ENCODE measurements at regions not wholly inside any gene's neighbourhood (a gene's known extent, or its start where the extent isn't known, plus 50 kb on each side); places are given as distances from the start of the nearest gene placed in this dataset.

- no peaks in the 10 kb centered on the region for H3K9me3 Mint-ChIP-seq (ENCODE audit: low read depth)
- H3K36me3 Mint-ChIP-seq = no peaks in the 10 kb centered on the region
- no peak overlapping the region for H3K27ac Mint-ChIP-seq
- no peaks in the 10 kb centered on the region for H3K4me1 Mint-ChIP-seq
- no peak overlapping the region for H3K4me3 Mint-ChIP-seq
- DNase-seq = no peak
- CTCF ChIA-PET = interaction anchor here (1.2 kb wide), 1 partner anchor 37 kb away, joined by 3 read pairs; no protein-coding TSS in a partner anchor
- no peak for ATAC-seq
- H3K27me3 Mint-ChIP-seq = no peaks in the 10 kb centered on the region
These were observed 105.0 kb downstream of the PDCL3 start for GRCh38 chr2:100667801-100668200.

- Mint-ChIP-seq H3K4me3 (no peak overlapping the region), H3K9me3 (ENCODE audit: low read depth) (no peaks in the 10 kb centered on the region), H3K27ac (no peak overlapping the region), H3K27me3 (no peaks in the 10 kb centered on the region), H3K4me1 (no peaks in the 10 kb centered on the region), H3K36me3 (no peaks in the 10 kb centered on the region)
- ATAC-seq (no peak), DNase-seq (no peak)
- CTCF ChIA-PET = no interaction called here
These were observed 107.4 kb downstream of the PDCL3 start for GRCh38 chr2:100670232-100670631.

- no peak for DNase-seq
- Mint-ChIP-seq H3K27ac (no peak overlapping the region), H3K27me3 (no peaks in the 10 kb centered on the region), H3K36me3 (no peaks in the 10 kb centered on the region), H3K4me1 (no peaks in the 10 kb centered on the region), H3K9me3 (ENCODE audit: low read depth) (no peaks in the 10 kb centered on the region), H3K4me3 (no peak overlapping the region)
- CTCF ChIA-PET = no interaction called here
- ATAC-seq = no peak
These were observed 110.3 kb downstream of the PDCL3 start for GRCh38 chr2:100673115-100673514.

- no peaks in the 10 kb centered on the region for H3K36me3 Mint-ChIP-seq
- no peak overlapping the region for H3K27ac Mint-ChIP-seq
- DNase-seq (no peak), ATAC-seq (no peak)
- no peaks in the 10 kb centered on the region for H3K9me3 Mint-ChIP-seq (ENCODE audit: low read depth)
- no peak overlapping the region for H3K4me3 Mint-ChIP-seq
- H3K27me3 Mint-ChIP-seq = no peaks in the 10 kb centered on the region
- no peaks in the 10 kb centered on the region for H3K4me1 Mint-ChIP-seq
- CTCF ChIA-PET = interaction anchor here (0.5 to 1.1 kb wide), 2 partner anchors 20 to 302 kb away, joined by 3 read pairs; no protein-coding TSS in a partner anchor
These were observed 111.1 kb downstream of the PDCL3 start for GRCh38 chr2:100673691-100674485.

- DNase-seq = no peak
- Mint-ChIP-seq H3K4me1 (no peaks in the 10 kb centered on the region), H3K4me3 (no peak overlapping the region), H3K27me3 (no peaks in the 10 kb centered on the region), H3K36me3 (no peaks in the 10 kb centered on the region), H3K27ac (no peak overlapping the region), H3K9me3 (ENCODE audit: low read depth) (no peaks in the 10 kb centered on the region)
- ATAC-seq = no peak
- CTCF ChIA-PET = interaction anchor here (0.5 to 1.1 kb wide), 2 partner anchors 19 to 303 kb away, joined by 3 read pairs; no protein-coding TSS in a partner anchor
These were observed 111.9 kb downstream of the PDCL3 start for GRCh38 chr2:100674666-100675065.

GRCh38 chr2:100675373-100675772 is 112.6 kb downstream of the PDCL3 start:
- Mint-ChIP-seq H3K4me3 (no peak overlapping the region), H3K4me1 (no peaks in the 10 kb centered on the region), H3K9me3 (ENCODE audit: low read depth) (no peaks in the 10 kb centered on the region), H3K36me3 (no peaks in the 10 kb centered on the region), H3K27ac (no peak overlapping the region), H3K27me3 (no peaks in the 10 kb centered on the region)
- DNase-seq = no peak
- CTCF ChIA-PET = no interaction called here
- no peak for ATAC-seq

- Mint-ChIP-seq H3K9me3 (ENCODE audit: low read depth) (no peaks in the 10 kb centered on the region), H3K27me3 (no peaks in the 10 kb centered on the region)
These were observed 113.1 kb downstream of the PDCL3 start for GRCh38 chr2:100675855-100676254.

GRCh38 chr2:100676346-100676745 is 113.6 kb downstream of the PDCL3 start:
- Mint-ChIP-seq H3K36me3 (no peaks in the 10 kb centered on the region), H3K4me3 (no peak overlapping the region), H3K27ac (no peak overlapping the region), H3K27me3 (no peaks in the 10 kb centered on the region), H3K9me3 (ENCODE audit: low read depth) (no peaks in the 10 kb centered on the region), H3K4me1 (no peaks in the 10 kb centered on the region)
- DNase-seq (peak; percentile 5), ATAC-seq (no peak)
- CTCF ChIA-PET = no interaction called here

More at GRCh38 chr2:100675855-100676254, 113.1 kb downstream of the PDCL3 start:
- H3K27ac Mint-ChIP-seq = no peak overlapping the region
- no peaks in the 10 kb centered on the region for H3K4me1 Mint-ChIP-seq
- no peak overlapping the region for H3K4me3 Mint-ChIP-seq
- ATAC-seq (no peak), DNase-seq (peak; percentile 14)
- CTCF ChIA-PET = no interaction called here
- no peaks in the 10 kb centered on the region for H3K36me3 Mint-ChIP-seq

- no peak overlapping the region for H3K27ac Mint-ChIP-seq
- no peak for ATAC-seq
These were observed 114.9 kb downstream of the PDCL3 start for GRCh38 chr2:100677611-100678185.

GRCh38 chr2:100679211-100679610 is 116.4 kb downstream of the PDCL3 start:
- Mint-ChIP-seq H3K27ac (no peak overlapping the region), H3K36me3 (no peaks in the 10 kb centered on the region), H3K9me3 (ENCODE audit: low read depth) (no peaks in the 10 kb centered on the region), H3K4me1 (no peaks in the 10 kb centered on the region), H3K4me3 (no peak overlapping the region), H3K27me3 (peaks cover 6% of the 10 kb centered on the region)
- CTCF ChIA-PET = no interaction called here
- ATAC-seq (no peak), DNase-seq (peak; percentile 12)

More at GRCh38 chr2:100677611-100678185, 114.9 kb downstream of the PDCL3 start:
- DNase-seq = peak; percentile 11
- Mint-ChIP-seq H3K9me3 (ENCODE audit: low read depth) (no peaks in the 10 kb centered on the region), H3K27me3 (no peaks in the 10 kb centered on the region), H3K4me3 (no peak overlapping the region), H3K36me3 (no peaks in the 10 kb centered on the region), H3K4me1 (no peaks in the 10 kb centered on the region)
- CTCF ChIA-PET = no interaction called here

GRCh38 chr2:100682536-100682935 is 119.7 kb downstream of the PDCL3 start:
- DNase-seq (peak; percentile 12), ATAC-seq (no peak)
- Mint-ChIP-seq H3K9me3 (ENCODE audit: low read depth) (no peaks in the 10 kb centered on the region), H3K4me1 (no peaks in the 10 kb centered on the region), H3K27ac (no peak overlapping the region), H3K4me3 (no peak overlapping the region), H3K27me3 (peaks cover 12% of the 10 kb centered on the region), H3K36me3 (no peaks in the 10 kb centered on the region)
- CTCF ChIA-PET = no interaction called here

- H3K4me1 Mint-ChIP-seq = no peaks in the 10 kb centered on the region
- CTCF ChIA-PET = no interaction called here
- H3K36me3 Mint-ChIP-seq = no peaks in the 10 kb centered on the region
These were observed 120.4 kb downstream of the PDCL3 start for GRCh38 chr2:100683231-100683630.

GRCh38 chr2:100691846-100692245 is 128.1 kb upstream of the NPAS2 start:
- DNase-seq (peak; percentile 3), ATAC-seq (no peak)
- no peaks in the 10 kb centered on the region for H3K36me3 Mint-ChIP-seq
- no peak overlapping the region for H3K4me3 Mint-ChIP-seq
- no peaks in the 10 kb centered on the region for H3K4me1 Mint-ChIP-seq
- peaks cover 8% of the 10 kb centered on the region for H3K27me3 Mint-ChIP-seq
- CTCF ChIA-PET = no interaction called here
- peaks cover 7% of the 10 kb centered on the region for H3K9me3 Mint-ChIP-seq (ENCODE audit: low read depth)
- H3K27ac Mint-ChIP-seq = no peak overlapping the region

More at GRCh38 chr2:100683231-100683630, 120.4 kb downstream of the PDCL3 start:
- ATAC-seq = no peak
- no peak overlapping the region for H3K4me3 Mint-ChIP-seq
- no peaks in the 10 kb centered on the region for H3K9me3 Mint-ChIP-seq (ENCODE audit: low read depth)
- peaks cover 14% of the 10 kb centered on the region for H3K27me3 Mint-ChIP-seq
- H3K27ac Mint-ChIP-seq = no peak overlapping the region
- no peak for DNase-seq

- no peak for DNase-seq
- Mint-ChIP-seq H3K27ac (no peak overlapping the region), H3K36me3 (no peaks in the 10 kb centered on the region), H3K27me3 (peaks cover 3% of the 10 kb centered on the region), H3K4me3 (no peak overlapping the region), H3K9me3 (ENCODE audit: low read depth) (peaks cover 9% of the 10 kb centered on the region), H3K4me1 (no peaks in the 10 kb centered on the region)
- CTCF ChIA-PET = interaction anchor here (1.7 kb wide), 1 partner anchor 18 kb away, joined by 3 read pairs; no protein-coding TSS in a partner anchor
- no peak for ATAC-seq
These were observed 127.6 kb upstream of the NPAS2 start for GRCh38 chr2:100692381-100692780.
